Ovary (tissue), 3 donors: ENCODE measurements at regions not wholly inside any gene's neighbourhood (a gene's known extent, or its start where the extent isn't known, plus 50 kb on each side); places are given as distances from the start of the nearest gene placed in this dataset.

Source experiments
- CTCF ChIP-seq, 3 donors: fragments of 450-650 bp in 2 of 3; fragments of 200-600 bp in 1 of 3; IDR thresholded peaks; one replicate each; pipeline versions ENCODE4 v1.5.1 to v1.8.0; 2016 to 2022; ENCODE audit warnings: antibody characterized with exemption in 3 of 3, mild to moderate bottlenecking in 1 of 3
- EP300 ChIP-seq: sonication (generic); formaldehyde crosslinking; IDR thresholded peaks from one replicate; pipeline ENCODE4 v1.6.1; 2017; ENCODE audit warnings: antibody characterized with exemption
- POLR2A ChIP-seq: fragments of 450-650 bp; IDR thresholded peaks from one replicate; pipeline ENCODE4 v1.6.1; 2017; ENCODE audit warnings: antibody characterized with exemption, mild to moderate bottlenecking, moderate library complexity
- donor health status: DM: no; HTN: no; CAD: no.

GRCh38 chr20:42005211-42005610 is 387.0 kb upstream of the CHD6 start:
- TF ChIP-seq POLR2A (no peak), EP300 (no peak), CTCF (IDR thresholded peaks at IDR 0.05) (no peak)
